GM21515 (cell line): ENCODE measurements at regions not wholly inside any gene's neighbourhood (a gene's known extent, or its start where the extent isn't known, plus 50 kb on each side); places are given as distances from the start of the nearest gene placed in this dataset.

Experiments used
- ATAC-seq: cut with Tn5 transposase; IDR thresholded peaks from one replicate; pipeline ENCODE4 v1.9.1; 2021; ENCODE audit not compliant: unreplicated experiment

DNA sequence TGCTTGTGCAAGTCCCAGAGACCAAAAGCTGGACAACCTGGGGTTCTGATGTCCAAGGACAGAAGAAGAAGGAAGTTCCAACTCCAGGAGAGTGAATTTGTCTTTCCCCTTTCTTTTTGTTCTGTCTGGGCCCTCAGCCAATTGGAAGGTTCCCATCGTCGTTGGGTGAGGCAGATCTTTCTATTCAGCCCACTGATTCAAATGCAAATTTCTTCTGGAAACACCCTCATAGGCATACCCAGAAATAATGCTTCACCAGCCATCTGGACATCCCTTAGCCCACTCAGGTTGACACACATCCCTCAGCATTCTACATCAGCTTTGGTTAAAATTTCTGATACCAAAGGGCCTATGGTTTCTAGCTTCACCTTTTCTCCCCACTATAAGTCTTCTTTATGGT, 156.5 kb downstream of the SP3 start:
- no peak for ATAC-seq

DNA sequence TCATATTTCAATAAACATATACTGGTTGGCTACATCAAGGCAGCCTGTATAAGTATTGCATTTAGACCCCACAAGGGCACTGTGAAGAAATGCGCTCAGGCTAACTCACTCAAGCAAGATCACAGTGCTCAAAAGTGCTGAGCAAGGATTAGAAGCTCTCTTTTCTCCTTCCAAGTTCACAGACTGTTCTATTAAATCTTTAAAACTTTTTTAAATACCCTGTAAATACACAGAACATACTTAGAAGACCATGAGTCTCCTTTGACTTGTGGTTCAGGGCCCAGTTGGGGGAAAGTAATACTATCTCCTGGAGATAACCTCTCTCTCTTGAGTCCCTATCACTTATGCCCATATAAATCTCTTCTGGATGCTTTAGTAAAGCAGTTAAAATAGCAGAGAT, 152.9 kb downstream of the SP3 start:
- no peak for ATAC-seq

DNA sequence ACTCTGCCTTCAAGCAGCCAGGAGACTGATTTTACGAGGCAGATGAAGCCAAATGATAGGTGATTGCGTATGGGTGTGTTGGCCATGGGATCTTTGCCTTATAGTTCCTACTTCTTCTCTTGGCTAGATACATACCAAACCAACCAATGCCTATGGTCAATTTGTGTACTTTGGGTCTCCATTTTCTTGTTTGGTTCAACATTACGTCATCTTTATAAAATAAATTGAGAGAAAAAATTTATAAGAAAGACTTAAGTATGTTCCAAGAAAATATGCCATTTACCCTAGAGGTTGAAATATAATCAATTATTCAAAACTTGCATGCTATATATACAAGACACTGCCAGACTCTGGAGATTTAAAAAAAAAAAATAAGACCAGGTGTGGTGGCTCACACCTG, 150.9 kb downstream of the SP3 start:
- ATAC-seq = no peak

DNA sequence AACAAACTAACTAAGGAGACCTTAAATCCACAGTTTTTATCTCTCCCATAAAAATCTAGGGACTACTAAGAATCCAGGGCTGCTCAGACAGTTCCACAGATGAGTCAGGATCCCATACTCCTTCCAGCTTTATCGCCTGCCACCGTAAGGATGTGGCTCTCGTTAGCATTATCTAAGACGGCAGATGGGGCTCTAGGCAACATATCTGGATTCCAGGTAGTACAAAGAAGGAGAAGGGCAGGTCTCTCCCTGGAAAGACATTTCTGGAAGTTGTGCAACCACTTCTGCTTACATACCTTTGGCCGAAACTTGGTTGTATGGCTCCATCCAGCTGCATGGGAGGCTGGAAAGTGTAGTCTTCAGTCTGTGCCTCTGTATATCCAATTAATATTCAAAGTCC, 149.4 kb downstream of the SP3 start:
- no peak for ATAC-seq

DNA sequence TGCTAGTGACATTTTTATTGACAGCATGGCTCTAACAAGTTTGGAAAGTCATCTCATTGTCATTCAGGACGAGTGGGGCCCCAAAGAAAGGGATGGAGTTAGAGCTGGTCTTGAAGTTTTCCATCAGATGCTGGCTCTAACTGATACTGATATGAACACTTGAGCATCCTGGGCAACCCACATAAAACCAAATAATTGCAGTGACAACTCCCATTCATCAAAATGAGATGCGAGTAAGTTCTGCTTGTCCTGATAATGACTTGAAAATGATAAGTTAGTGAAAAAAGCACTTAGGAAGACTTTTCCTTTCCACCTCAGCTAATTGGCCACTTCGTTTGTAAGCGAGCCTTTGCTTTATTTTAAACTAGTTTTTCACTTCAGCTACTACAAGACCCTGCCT, 147.6 kb downstream of the SP3 start:
- ATAC-seq = no peak

DNA sequence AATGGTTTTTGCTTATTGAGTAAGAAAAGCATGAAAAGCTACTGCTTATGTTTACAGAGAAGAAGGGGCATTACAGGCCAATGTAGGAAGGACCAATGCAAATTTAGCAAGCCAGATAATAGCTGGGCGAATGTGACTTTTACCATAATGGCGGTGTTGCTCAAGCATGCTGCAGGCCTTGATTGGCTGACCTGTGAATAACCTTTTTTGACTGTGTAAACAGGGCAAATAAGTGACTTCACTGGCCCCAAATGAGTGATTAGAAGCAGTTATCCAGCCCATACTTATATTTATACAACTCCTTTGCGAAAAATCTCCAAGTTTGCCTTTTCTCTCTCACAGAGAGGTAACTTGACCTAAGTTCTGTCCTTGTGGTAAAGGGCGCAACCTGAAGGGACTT, 146.9 kb downstream of the SP3 start:
- no peak for ATAC-seq

DNA sequence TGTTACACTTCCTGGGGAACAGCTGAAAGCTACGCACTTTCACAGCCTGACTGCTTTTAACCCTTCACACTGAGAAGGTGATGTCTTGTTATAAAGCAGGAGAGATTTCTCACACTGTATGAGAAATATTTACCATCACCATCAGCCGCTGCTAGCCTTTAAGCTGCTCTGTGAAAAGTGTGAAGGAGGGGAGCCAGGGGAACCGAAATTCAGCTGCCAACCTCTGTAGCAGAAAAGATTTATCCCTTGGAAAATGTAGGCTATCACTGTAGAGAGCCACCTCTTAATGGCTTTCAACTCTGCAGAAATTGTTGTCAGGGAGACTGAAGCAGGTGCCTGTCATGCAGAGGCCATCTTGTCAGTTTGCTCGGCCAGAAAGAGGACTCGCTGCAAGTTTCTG, 145.3 kb downstream of the SP3 start:
- ATAC-seq = no peak

DNA sequence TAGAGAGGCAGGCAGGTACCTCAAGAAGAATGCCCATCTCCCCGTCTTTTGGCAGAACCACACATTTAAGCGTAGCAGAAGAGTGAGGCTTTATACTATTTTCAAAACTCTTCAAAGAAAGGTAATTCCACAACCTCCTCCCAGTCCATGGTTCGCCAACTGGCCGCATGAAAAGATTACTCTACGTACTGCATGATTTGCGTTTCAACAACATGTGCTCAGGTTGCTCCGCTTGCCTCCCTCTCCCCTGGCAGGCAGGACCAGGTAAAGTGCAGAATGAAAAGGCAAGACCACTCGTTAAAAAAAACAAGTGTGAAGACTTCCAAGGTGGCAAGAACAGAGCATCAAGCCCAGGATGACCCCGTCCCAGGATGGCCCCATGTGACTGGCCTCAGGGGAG, 143.7 kb downstream of the SP3 start:
- no peak for ATAC-seq

DNA sequence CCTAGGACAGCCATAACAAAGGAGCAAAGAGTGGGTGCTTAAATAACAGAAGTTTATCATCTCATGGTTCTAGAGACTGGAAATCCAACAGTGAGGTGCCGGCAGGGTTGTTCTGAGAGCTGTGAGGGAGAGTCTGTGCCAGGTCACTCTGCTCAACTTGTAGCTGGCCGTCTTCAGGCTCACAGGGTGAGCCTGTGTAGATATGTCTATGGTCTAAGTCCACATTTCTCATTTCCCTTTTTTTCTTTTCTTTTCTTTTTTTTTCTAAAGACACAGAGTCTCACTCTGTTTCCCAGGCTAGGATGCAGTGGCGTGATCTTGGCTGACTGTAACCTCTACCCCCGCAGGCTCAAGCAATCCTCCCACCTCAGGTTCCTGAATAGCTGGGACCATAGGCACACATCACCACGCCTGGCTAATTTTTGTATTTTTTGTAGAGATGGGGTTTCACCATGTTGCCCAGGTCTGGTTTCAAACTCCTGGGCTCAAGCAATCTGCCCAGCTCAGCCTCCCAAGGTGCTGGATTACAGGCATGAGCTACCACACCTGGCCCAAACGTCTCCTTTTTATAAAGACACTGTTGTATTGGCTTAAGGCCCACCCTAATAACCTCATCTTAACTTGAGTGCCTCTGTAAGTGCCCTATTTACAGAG, 142.2 kb downstream of the SP3 start:
- ATAC-seq = no peak

DNA sequence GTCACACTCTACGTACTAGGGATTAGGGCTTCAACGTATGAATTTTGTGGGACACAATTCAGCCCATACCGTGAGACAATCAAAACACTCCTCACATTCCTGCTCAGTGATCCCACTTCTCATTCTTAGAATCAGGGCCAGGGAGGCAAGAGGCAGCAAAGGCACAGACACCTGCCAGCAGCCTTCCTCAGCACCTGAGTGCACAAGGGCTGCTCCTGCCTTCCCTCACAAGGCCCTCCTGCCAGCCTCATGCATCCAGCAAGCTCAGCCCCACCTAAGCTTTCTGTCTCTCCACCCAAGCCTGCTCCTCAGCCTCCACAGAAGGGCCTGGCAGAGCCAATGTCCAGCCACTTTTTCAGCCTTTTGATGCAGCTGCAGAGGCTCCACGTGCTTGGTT, 141.6 kb downstream of the SP3 start:
- no peak for ATAC-seq

DNA sequence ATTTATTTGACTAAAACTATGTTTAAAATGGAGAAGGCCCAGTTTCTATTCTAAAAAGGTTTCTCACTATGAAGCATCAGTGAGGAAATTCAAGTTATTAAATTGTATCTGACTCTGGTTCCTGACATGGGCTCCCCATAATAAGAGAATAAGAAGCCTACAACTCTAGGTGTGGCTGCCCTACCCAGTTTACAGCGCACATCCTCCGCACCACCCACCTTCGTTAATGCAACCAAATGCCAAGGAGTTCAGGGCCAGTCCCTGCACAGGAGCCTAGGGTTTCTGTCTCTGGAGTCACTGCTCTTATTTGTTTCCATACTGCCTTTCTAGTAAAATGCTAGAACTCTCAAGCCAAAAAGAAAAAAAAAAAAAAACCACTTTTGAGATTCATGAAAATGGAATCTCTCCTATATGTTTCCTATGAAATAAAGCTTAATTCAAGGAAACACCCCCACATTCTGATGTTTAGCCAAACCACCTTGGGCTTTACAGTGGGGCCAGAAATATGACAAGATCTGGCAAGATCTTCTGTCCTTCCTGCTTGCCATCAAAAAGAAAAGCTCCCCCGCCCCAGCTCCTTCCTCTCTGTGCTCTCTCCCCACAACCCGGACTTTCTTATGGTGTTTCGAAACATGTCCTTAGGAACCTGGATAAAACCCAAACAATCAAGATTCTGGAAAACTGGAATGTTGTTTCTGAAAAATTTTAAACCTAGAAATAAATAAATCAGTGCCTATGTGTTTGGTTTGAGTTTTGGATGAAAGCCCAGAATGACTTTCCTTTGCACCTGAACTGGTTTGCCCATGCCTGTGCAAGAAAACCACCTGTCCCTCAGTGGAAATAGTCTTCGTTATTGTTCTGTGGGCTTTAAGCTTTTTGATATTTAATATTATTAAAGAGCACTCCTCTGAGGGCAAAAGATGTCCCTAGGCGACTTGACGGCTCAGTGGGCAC, 136.7 kb downstream of the SP3 start:
- ATAC-seq = no peak

DNA sequence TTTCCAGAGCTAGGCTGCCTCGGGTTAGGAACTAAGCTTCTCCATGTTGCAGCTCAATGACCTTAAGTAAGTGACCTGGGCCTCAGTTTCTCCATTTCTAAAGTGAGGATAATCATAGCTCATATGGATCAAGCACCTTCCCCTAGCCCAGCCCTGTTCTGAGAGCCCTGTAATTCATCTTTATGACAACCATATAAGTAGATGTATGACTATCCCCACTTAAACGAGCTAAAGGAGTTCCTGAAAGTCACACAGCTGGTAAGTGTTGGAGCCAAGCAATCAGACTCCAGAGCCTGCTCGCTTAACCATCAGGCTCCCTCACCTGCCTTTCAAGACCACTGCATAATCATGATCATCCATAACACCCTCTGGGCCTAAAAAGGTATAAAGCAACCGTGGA, 135.4 kb downstream of the SP3 start:
- no peak for ATAC-seq

DNA sequence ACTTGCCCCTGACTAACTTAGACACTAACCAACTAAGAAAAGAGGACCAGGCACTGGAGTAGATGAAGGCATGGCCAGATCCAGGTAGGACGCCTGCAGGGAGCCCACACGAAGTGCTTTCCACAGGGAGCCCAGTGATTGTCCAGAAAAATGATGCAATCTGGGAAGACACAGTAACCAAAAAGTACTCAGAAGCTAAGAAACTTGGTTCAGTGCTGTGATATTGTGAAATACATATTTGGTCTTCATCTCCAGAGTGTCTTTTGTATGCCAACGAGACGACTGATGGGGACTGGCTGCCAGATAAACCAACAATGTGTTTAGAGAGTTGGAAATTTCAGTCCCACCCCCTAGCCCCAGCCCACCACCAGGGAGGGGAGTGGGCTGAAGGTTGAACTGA, 135.0 kb downstream of the SP3 start:
- ATAC-seq = no peak

DNA sequence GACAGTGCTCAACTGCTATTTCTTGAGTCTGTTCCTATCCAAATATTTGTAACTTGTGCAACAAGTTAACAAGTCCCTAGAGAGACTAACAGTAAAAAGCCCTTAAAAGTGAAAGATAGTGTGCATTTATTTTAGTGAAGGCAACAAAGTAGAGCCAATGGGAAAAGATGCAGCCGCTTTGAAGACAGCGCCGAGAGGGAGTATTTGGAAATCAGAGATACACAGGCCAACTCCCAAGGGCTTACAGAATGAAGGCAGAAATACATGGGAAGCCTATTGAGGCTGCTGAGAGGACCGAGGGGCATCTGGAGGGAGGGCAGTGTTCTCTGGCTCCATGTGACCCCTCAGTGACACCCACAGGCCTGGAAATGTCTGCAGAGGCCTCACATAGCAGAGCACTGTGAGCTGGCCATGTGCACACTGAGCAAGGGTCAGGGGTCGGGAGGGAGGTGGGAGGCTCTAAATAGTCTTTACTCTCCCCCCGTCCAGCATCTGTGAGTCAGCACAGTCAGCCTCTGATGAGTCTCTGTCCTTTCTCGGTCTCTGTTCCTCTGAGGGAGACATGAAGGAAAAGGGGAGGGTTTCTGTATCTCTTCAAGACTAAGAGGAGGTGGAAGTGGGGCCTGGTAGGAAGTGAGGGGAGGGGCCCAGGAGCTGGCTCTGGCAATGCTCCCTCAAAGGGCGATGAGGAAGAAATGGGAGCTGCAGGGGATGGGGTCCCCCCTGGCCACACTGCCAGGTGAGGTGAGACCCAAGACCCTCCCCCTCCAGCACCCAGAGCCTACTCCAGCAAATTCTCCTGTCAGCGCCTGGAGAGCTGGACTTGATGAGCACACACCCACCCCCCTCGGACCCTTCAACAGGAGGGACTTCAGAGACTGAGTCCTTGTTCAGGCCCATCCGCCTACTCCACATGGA, 133.6 kb downstream of the SP3 start:
- no peak for ATAC-seq

DNA sequence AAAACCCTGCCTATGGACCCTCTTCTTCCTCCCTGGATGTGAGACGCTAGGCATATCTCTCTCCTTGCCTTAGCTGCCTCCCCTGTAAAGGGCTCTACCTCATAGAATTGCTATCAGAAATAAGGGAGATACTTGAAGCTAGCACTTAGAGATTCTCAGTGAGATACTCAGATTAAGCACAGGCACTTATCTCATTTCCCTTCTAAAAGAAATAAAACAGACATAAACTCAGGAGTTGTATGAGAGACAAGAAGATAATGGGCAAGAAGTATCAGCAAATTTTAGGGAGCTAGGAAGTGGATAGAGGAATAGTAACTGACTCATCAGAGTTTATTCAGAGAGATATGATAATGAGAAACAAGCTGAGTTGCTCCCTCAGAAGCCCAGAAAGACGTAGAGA, 131.0 kb downstream of the SP3 start:
- ATAC-seq = no peak

DNA sequence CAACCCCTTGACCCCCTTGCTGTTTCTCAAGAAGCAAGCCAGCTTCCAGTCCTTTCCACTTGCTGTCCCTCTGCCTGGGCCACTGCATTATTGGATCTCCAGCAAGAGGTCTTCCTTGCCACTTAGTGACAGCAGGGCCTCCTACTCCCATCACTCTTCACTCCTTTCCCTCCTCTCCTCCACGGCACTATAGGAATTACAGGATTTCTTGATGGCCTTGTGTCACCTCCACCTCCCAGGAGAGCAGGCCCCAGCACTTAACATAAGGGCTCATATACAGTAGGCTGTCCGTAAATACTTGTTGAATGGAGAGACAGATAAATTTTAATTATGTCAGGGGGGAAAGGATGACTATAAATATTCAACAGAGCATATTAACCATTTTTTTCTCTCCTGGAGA, 129.4 kb downstream of the SP3 start:
- no peak for ATAC-seq

DNA sequence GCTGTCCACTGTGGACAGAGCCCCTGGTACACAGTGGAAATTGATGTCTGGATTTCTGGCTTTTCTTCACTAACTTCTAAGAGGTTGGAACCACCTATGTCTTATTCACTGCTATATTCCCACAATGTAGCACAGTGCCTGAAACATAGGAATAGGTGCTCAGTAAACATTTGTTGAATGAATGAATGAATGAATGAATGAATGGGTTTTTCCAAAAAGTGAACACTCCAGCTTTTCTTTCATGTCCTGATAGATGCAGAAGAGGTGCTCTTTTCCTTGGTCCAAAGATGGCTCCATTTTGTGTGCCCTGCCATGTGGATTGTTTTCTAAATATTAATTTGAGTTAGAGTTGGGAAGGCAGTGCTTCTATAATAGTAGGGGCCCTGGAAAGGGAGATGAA, 124.1 kb downstream of the SP3 start:
- no peak for ATAC-seq

DNA sequence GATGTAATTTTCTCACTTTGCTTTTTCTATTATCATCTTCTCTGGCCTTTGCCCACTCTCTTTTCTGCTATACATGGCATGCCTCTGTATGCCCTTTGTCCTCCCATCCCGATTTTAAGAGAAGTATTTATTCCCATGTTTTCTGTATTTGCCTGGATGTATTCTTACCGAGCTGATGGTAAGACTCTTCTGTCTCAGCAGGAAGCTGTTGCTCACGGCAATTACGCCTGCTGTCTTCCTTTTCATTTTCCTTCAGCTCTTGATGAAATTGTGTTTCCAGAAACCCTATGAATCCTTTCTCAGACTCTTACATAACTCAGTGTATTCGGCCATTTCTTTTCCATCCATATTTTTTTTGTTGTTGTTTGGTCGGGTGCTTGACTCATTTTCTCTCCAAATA, 121.6 kb downstream of the SP3 start:
- no peak for ATAC-seq

DNA sequence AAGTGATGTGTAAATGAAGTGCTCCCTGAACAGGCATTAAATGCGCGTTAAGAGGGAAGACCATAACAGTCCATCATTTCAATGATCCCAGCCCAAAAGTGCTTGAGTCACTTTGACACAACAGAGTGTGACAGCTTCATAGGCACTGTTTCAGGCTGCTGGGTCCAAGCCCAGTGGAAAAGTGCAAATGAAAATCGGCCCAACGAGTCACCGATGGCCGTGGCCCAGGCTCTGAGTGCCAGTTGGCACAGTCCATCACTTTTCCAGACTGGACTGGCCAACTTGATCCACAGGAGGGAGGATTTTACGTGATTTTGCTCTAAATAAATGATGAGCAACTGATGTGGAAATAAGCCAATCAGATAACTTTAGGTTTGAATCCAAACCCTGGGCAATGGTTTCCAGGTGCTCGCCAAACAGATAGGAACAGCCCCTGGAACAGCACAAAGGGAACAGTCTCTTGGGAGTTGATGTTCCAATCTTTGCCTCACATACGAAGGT, 114.0 kb downstream of the SP3 start:
- ATAC-seq = no peak

DNA sequence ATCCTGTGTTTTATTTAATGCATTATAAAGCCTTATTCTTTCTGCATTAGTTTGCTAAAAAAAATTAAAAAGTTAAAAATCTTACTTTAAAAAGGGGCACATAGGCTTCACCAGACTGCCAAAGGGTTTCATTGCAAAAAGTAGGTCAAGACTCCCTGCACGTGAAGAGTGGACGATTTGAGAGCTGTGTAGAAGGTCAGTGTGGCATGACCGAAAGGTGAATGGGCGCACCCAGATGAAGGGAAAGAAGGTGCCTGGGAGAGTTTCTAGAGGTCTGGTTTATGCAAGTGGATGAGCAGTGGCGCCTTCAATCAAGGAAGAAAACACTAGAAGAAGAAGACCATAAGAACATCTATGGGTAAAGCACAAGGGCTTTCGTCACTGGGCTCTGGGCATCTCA, 111.0 kb downstream of the SP3 start:
- ATAC-seq = no peak

DNA sequence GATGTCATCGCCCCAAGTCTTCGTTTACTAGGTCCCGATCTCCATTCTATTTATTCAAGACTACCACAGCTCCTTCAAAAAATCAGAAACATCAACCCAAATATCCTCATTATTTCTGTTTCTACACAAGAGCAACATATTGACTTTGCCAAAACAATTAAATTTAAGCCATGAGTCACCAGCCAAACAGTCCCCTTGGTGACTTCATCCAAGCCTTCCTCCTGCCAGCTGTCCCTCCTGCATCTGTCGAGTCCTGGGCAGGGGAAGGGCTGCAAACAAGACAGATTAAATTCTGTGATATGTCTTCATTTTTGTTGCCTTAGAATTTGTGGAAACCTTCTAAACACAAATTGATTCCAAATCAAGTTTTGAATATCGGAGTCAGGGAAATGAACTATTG, 110.3 kb downstream of the SP3 start:
- ATAC-seq = no peak
